B cell (primary cell): ENCODE measurements at regions not wholly inside any gene's neighbourhood (a gene's known extent, or its start where the extent isn't known, plus 50 kb on each side); places are given as distances from the start of the nearest gene placed in this dataset.

Experiments
- ATAC-seq: fragments of 200-7000 bp; cut with Tn5 transposase; one replicate; pipeline ENCODE4 v1.10.0; 2021; ENCODE audit warnings: low read depth, mild to moderate bottlenecking, moderate number of reproducible peaks, moderate library complexity
- CTCF ChIA-PET: fragments of 350-600 bp; sonication (Branson Sonifier 250); formaldehyde crosslinking; loops from one replicate; lab custom pipeline; 2021; ENCODE audit warnings: antibody characterized with exemption, inconsistent platforms; lab: Charles Lee
- POLR2A ChIA-PET: fragments of 350-600 bp; sonication (Branson Sonifier 250); formaldehyde crosslinking; loops from one replicate; lab custom pipeline; 2021; ENCODE audit warnings: antibody characterized with exemption; lab: Charles Lee
- DNase-seq: peaks from one replicate; pipeline ENCODE4 v3.0.0; 2013
- H2AFZ ChIP-seq: 2 replicates; pipeline ENCODE4 v1.6.1; 2012; ENCODE audit warnings: mild to moderate bottlenecking, low read depth, low read length; ENCODE audit not compliant: insufficient read depth, poor library complexity, severe bottlenecking
- H3K27ac ChIP-seq, 2 donors: 1 replicate in 1 of 2; 2 replicates in 1 of 2; pipeline ENCODE4 v1.5.1; 2012 to 2013; ENCODE audit warnings: low read length in 2 of 2, mild to moderate bottlenecking in 2 of 2, moderate library complexity in 1 of 2
- H3K27me3 ChIP-seq, 4 experiments: fragments of 200-600 bp in 1 of 4; sonication (generic) in 1 of 4; replicated peaks in 1 of 4; 1 replicate in 2 of 4; 2 replicates in 2 of 4; pipeline versions ENCODE4 v1.6.1 to v1.7.0; 2013 to 2016; ENCODE audit warnings: low read length in 3 of 4, mild to moderate bottlenecking in 2 of 4, mixed read lengths in 1 of 4, moderate library complexity in 1 of 4; ENCODE audit not compliant: insufficient read depth in 4 of 4, control insufficient read depth in 3 of 4; ENCODE audit errors: control extremely low read depth in 1 of 4
- H3K36me3 ChIP-seq, 2 experiments: replicated peaks in 1 of 2; 1 replicate in 1 of 2; 2 replicates in 1 of 2; pipeline versions ENCODE4 v1.6.1 to v1.7.1; 2013; ENCODE audit warnings: low read length in 1 of 2; ENCODE audit not compliant: insufficient read depth in 2 of 2, control insufficient read depth in 1 of 2; ENCODE audit errors: control extremely low read depth in 1 of 2, extremely low read depth in 1 of 2
- H3K4me1 ChIP-seq, 2 donors: fragments of 200-600 bp in 1 of 2; sonication (generic) in 1 of 2; 1 replicate in 1 of 2; 2 replicates in 1 of 2; pipeline versions ENCODE4 v1.5.1 to v1.6.1; 2013 to 2017; ENCODE audit warnings: low read length in 2 of 2; ENCODE audit not compliant: control insufficient read depth in 2 of 2, insufficient read depth in 2 of 2
- H3K4me2 ChIP-seq: replicated peaks from 2 replicates; pipeline ENCODE3; 2012; ENCODE audit warnings: mild to moderate bottlenecking, low read depth, low read length; ENCODE audit not compliant: poor library complexity, severe bottlenecking
- H3K4me3 ChIP-seq, 5 experiments: fragments of 200-600 bp in 1 of 5; sonication (generic) in 1 of 5; 1 replicate in 3 of 5; 2 replicates in 2 of 5; pipeline versions ENCODE4 v1.5.1 to v1.7.0; 2011 to 2016; ENCODE audit warnings: low read length in 4 of 5, mild to moderate bottlenecking in 4 of 5, low read depth in 2 of 5, control low read depth in 1 of 5, moderate library complexity in 1 of 5; ENCODE audit not compliant: insufficient read depth in 1 of 5; ENCODE audit errors: control extremely low read depth in 1 of 5, extremely low read depth in 1 of 5
- H3K79me2 ChIP-seq: fragments of 200-600 bp; sonication (generic); one replicate; pipeline ENCODE4 v1.6.0; 2016; ENCODE audit warnings: low read length; ENCODE audit not compliant: control insufficient read depth, insufficient read depth
- H3K9ac ChIP-seq: fragments of 200-600 bp; sonication (generic); 2 replicates; pipeline ENCODE4 v1.6.1; 2017; ENCODE audit warnings: mild to moderate bottlenecking, low read length, moderate library complexity
- H3K9me3 ChIP-seq, 3 donors: one replicate each; pipeline versions ENCODE4 v1.6.1 to v1.7.1; 2013; ENCODE audit warnings: low read length in 2 of 3; ENCODE audit not compliant: control insufficient read depth in 2 of 3, insufficient read depth in 1 of 3; ENCODE audit errors: control extremely low read depth in 1 of 3
- H4K20me1 ChIP-seq: 2 replicates; pipeline ENCODE4 v1.6.0; 2012; ENCODE audit warnings: mild to moderate bottlenecking, low read length; ENCODE audit not compliant: insufficient read depth, control insufficient read depth, poor library complexity, severe bottlenecking
- H3K27ac Mint-ChIP-seq: one replicate; pipeline ENCODE4 v1.8.0; 2021; ENCODE audit warnings: mixed read lengths
- H3K27me3 Mint-ChIP-seq: one replicate; pipeline ENCODE4 v1.8.0; 2021; ENCODE audit warnings: mixed read lengths
- H3K4me1 Mint-ChIP-seq: one replicate; pipeline ENCODE4 v1.8.0; 2021; ENCODE audit warnings: mixed read lengths
- H3K4me3 Mint-ChIP-seq: one replicate; pipeline ENCODE4 v1.8.0; 2021; ENCODE audit warnings: mixed read lengths
- H3K9me3 Mint-ChIP-seq: one replicate; pipeline ENCODE4 v1.8.0; 2022; ENCODE audit warnings: mixed read lengths; ENCODE audit not compliant: insufficient read depth
- EZH2 ChIP-seq: IDR thresholded peaks from 2 replicates; pipeline ENCODE4 v1.6.1; 2012; ENCODE audit warnings: borderline replicate concordance, low read depth, mild to moderate bottlenecking, moderate library complexity, low read length; ENCODE audit not compliant: insufficient read depth, poor library complexity, severe bottlenecking
- WGBS: methylation state at CpG from one replicate; pipeline ENCODE4 v1.1.5; 2013; ENCODE audit warnings: missing lambda C conversion rate; ENCODE audit not compliant: insufficient coverage; 5-methylcytosine and 5-hydroxymethylcytosine counted together
- intact Hi-C: fragments of 100-400 bp; cut with micrococcal nuclease; formaldehyde crosslinking; loops from one replicate; pipeline ENCODE4 v1.10.0; 2022
- TF ChIP-seq, protein P1 (sequence below): fragments of 200-600 bp; IDR thresholded peaks from one replicate; pipeline ENCODE4 v1.8.0; 2022; ENCODE audit warnings: antibody characterized with exemption, mild to moderate bottlenecking

DNA sequence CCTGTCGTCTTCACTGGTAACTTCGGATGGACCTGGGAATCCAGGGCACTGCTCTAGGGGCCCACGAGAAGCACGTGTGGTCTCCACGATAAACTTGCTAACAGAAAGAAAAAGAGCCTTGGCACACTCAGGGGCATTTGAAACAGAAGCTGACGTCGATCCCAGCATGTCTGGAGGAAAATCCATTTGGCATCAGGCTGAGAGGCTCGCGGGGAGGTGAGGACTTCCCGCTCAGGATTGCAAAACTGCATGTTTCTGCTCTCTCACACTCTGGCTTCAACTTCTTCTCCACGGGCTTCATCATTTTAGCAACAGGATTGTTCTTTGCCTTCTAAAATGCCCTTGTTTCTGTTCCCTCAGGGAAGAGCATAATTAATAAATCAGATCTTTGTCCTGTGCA lies 181.7 kb upstream of the COPS8 start:
- H3K79me2 ChIP-seq: no peaks in the 10 kb centered on the region
- H3K27ac ChIP-seq: no peak overlapping the region
- no peaks in the 10 kb centered on the region for H3K36me3 ChIP-seq
- no peak overlapping the region for H3K9ac ChIP-seq
- ATAC-seq: no peak
- H3K4me1 ChIP-seq: no peaks in the 10 kb centered on the region
- H2AFZ ChIP-seq: no peak overlapping the region
- peaks cover 16% of the 10 kb centered on the region for H3K27me3 Mint-ChIP-seq
- intact Hi-C loops: no loop called here
- no peak overlapping the region for H3K4me3 Mint-ChIP-seq
- TF ChIP-seq, protein P1, sequence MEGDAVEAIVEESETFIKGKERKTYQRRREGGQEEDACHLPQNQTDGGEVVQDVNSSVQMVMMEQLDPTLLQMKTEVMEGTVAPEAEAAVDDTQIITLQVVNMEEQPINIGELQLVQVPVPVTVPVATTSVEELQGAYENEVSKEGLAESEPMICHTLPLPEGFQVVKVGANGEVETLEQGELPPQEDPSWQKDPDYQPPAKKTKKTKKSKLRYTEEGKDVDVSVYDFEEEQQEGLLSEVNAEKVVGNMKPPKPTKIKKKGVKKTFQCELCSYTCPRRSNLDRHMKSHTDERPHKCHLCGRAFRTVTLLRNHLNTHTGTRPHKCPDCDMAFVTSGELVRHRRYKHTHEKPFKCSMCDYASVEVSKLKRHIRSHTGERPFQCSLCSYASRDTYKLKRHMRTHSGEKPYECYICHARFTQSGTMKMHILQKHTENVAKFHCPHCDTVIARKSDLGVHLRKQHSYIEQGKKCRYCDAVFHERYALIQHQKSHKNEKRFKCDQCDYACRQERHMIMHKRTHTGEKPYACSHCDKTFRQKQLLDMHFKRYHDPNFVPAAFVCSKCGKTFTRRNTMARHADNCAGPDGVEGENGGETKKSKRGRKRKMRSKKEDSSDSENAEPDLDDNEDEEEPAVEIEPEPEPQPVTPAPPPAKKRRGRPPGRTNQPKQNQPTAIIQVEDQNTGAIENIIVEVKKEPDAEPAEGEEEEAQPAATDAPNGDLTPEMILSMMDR: no peak
- no peak for TF ChIP-seq EZH2
- 87% methylated on average over 8 of the region's 11 CpGs for WGBS
- no peak for DNase-seq
- no peaks in the 10 kb centered on the region for H4K20me1 ChIP-seq
- H3K27me3 ChIP-seq: peaks cover 0 to 2% (median 0%) of the 10 kb centered on the region in 4 experiments
- ChIA-PET CTCF (no interaction called here), POLR2A (no interaction called here)
- no peak overlapping the region for H3K27ac Mint-ChIP-seq
- H3K4me1 Mint-ChIP-seq: no peaks in the 10 kb centered on the region
- H3K9me3 ChIP-seq: no peaks in the 10 kb centered on the region
- no peaks in the 10 kb centered on the region for H3K9me3 Mint-ChIP-seq
- no peak overlapping the region for H3K4me3 ChIP-seq
- no peak overlapping the region for H3K4me2 ChIP-seq

DNA sequence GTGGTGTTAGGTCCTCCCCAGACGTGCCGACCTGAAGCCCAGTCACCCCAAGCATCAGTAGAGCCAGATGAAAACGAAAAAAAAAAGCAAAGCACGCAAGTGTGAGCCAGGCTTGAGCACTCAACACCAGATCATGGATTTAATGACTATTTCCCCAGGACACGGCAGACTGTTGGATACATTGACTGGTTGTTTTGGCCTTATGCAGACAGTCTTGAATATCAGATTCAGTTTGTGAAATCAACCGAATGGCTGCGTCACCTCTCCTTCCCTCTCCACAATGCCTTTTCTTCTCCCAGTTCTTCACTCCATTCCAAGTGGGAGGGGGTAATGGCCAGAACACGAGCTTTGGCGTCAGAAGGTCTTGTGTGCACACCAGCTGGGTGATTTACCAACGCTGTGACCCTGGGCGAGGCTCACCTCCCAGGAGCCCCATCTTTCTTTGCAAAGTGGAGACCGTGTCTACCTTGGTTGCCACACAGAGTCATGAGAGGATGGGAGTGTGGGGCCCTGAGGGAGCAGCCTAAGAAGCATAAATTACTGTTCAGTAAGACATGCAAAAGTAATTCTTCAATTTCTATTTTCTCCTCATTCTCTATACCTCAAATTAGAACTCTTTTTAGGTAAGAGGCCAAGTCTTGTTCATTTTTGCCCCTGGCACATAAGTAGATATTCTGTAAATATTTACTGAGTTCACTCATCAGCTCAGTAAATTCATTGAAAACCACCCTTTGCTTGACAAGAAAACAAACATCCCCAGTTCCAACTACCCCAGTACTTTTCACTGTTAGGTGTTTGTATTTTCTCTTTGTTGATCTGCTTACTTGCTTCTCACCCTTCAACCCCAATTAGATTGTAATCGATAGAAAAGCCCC lies 181.1 kb upstream of the COPS8 start:
- Mint-ChIP-seq H3K4me3 (no peak overlapping the region), H3K27me3 (peaks cover 12% of the 10 kb centered on the region), H3K9me3 (no peaks in the 10 kb centered on the region), H3K27ac (no peak overlapping the region), H3K4me1 (no peaks in the 10 kb centered on the region)
- H3K4me2 ChIP-seq: no peak overlapping the region
- no peak overlapping the region for H3K27ac ChIP-seq
- no peaks in the 10 kb centered on the region for H4K20me1 ChIP-seq
- ChIA-PET POLR2A (no interaction called here), CTCF (no interaction called here)
- 87% methylated on average over 11 of the region's 13 CpGs for WGBS
- no peaks in the 10 kb centered on the region for H3K9me3 ChIP-seq
- intact Hi-C loops: no loop called here
- TF ChIP-seq EZH2: no peak
- TF ChIP-seq, protein P1: no peak
- H3K79me2 ChIP-seq: no peaks in the 10 kb centered on the region
- H3K4me1 ChIP-seq: no peaks in the 10 kb centered on the region
- no peaks in the 10 kb centered on the region for H3K36me3 ChIP-seq
- ATAC-seq (no peak), DNase-seq (no peak)
- no peak overlapping the region for H3K9ac ChIP-seq
- H2AFZ ChIP-seq: no peak overlapping the region
- peaks cover 0 to 3% (median 0%) of the 10 kb centered on the region in 4 experiments for H3K27me3 ChIP-seq
- H3K4me3 ChIP-seq: no peak overlapping the region
